ENCODE measurements at regions not wholly inside any gene's neighbourhood (a gene's known extent, or its start where the extent isn't known, plus 50 kb on each side); places are given as distances from the start of the nearest gene placed in this dataset.

GRCh38 chr9:118782790-118783463 lies 586.3 kb downstream of the BRINP1 start:
- Histone ChIP-seq H3K4me3 (ENCODE audit: low read length in 3 of 3) (no peak overlapping the region), H3K36me3 (ENCODE audit: control insufficient read depth in 3 of 3, insufficient read depth in 3 of 3, low read length in 3 of 3) (no peaks in the 10 kb centered on the region), H3K27ac (ENCODE audit: low read depth, low read length) (no peak overlapping the region), H3K9ac (ENCODE audit: low read depth in 1 of 3, low read length in 3 of 3) (no peak overlapping the region), H3K27me3 (ENCODE audit: control insufficient read depth in 3 of 3, insufficient read depth in 3 of 3, low read length in 3 of 3) (no peaks in the 10 kb centered on the region), H3K4me1 (ENCODE audit: control insufficient read depth in 3 of 3, insufficient read depth in 3 of 3, low read length in 3 of 3) (peaks cover 0 to 4% (median 0%) of the 10 kb centered on the region in 3 donors), H3K9me3 (ENCODE audit: control insufficient read depth in 3 of 3, low read length in 3 of 3) (no peaks in the 10 kb centered on the region)

- Histone ChIP-seq H3K4me1 (ENCODE audit: control insufficient read depth in 3 of 3, insufficient read depth in 3 of 3, low read length in 3 of 3) (peaks cover 0 to 4% (median 0%) of the 10 kb centered on the region in 3 donors), H3K36me3 (ENCODE audit: control insufficient read depth in 3 of 3, insufficient read depth in 3 of 3, low read length in 3 of 3) (no peaks in the 10 kb centered on the region), H3K4me3 (ENCODE audit: low read length in 3 of 3) (no peak overlapping the region), H3K27me3 (ENCODE audit: control insufficient read depth in 3 of 3, insufficient read depth in 3 of 3, low read length in 3 of 3) (no peaks in the 10 kb centered on the region), H3K9ac (ENCODE audit: low read depth in 1 of 3, low read length in 3 of 3) (no peak overlapping the region), H3K27ac (ENCODE audit: low read depth, low read length) (no peak overlapping the region), H3K9me3 (ENCODE audit: control insufficient read depth in 3 of 3, low read length in 3 of 3) (no peaks in the 10 kb centered on the region)
These were observed 585.2 kb downstream of the BRINP1 start for GRCh38 chr9:118784033-118784432.

GRCh38 chr9:118785456-118785855 lies 583.8 kb downstream of the BRINP1 start:
- peaks cover 0 to 4% (median 0%) of the 10 kb centered on the region in 3 donors for H3K4me1 ChIP-seq (ENCODE audit: control insufficient read depth in 3 of 3, insufficient read depth in 3 of 3, low read length in 3 of 3)

GRCh38 chr9:118786877-118787276 lies 582.4 kb downstream of the BRINP1 start:
- Histone ChIP-seq H3K27me3 (ENCODE audit: control insufficient read depth in 3 of 3, insufficient read depth in 3 of 3, low read length in 3 of 3) (no peaks in the 10 kb centered on the region), H3K4me3 (ENCODE audit: low read length in 3 of 3) (no peak overlapping the region), H3K9ac (ENCODE audit: low read depth in 1 of 3, low read length in 3 of 3) (no peak overlapping the region), H3K9me3 (ENCODE audit: control insufficient read depth in 3 of 3, low read length in 3 of 3) (no peaks in the 10 kb centered on the region), H3K4me1 (ENCODE audit: control insufficient read depth in 3 of 3, insufficient read depth in 3 of 3, low read length in 3 of 3) (peaks cover 0 to 4% (median 0%) of the 10 kb centered on the region in 3 donors), H3K36me3 (ENCODE audit: control insufficient read depth in 3 of 3, insufficient read depth in 3 of 3, low read length in 3 of 3) (no peaks in the 10 kb centered on the region), H3K27ac (ENCODE audit: low read depth, low read length) (no peak overlapping the region)

More at GRCh38 chr9:118785456-118785855, 583.8 kb downstream of the BRINP1 start:
- H3K4me3 ChIP-seq (ENCODE audit: low read length in 3 of 3), result no peak overlapping the region
- no peaks in the 10 kb centered on the region for H3K36me3 ChIP-seq (ENCODE audit: control insufficient read depth in 3 of 3, insufficient read depth in 3 of 3, low read length in 3 of 3)
- H3K27me3 ChIP-seq (ENCODE audit: control insufficient read depth in 3 of 3, insufficient read depth in 3 of 3, low read length in 3 of 3), result no peaks in the 10 kb centered on the region
- H3K27ac ChIP-seq (ENCODE audit: low read depth, low read length), result no peak overlapping the region
- H3K9me3 ChIP-seq (ENCODE audit: control insufficient read depth in 3 of 3, low read length in 3 of 3), result no peaks in the 10 kb centered on the region
- H3K9ac ChIP-seq (ENCODE audit: low read depth in 1 of 3, low read length in 3 of 3), result no peak overlapping the region

- Histone ChIP-seq H3K36me3 (ENCODE audit: control insufficient read depth in 3 of 3, insufficient read depth in 3 of 3, low read length in 3 of 3) (no peaks in the 10 kb centered on the region), H3K9me3 (ENCODE audit: control insufficient read depth in 3 of 3, low read length in 3 of 3) (no peaks in the 10 kb centered on the region), H3K27me3 (ENCODE audit: control insufficient read depth in 3 of 3, insufficient read depth in 3 of 3, low read length in 3 of 3) (no peaks in the 10 kb centered on the region), H3K4me1 (ENCODE audit: control insufficient read depth in 3 of 3, insufficient read depth in 3 of 3, low read length in 3 of 3) (no peaks in the 10 kb centered on the region), H3K9ac (ENCODE audit: low read depth in 1 of 3, low read length in 3 of 3) (no peak overlapping the region), H3K27ac (ENCODE audit: low read depth, low read length) (no peak overlapping the region), H3K4me3 (ENCODE audit: low read length in 3 of 3) (no peak overlapping the region)
These were observed 560.0 kb downstream of the BRINP1 start for GRCh38 chr9:118809160-118809625.

- H3K9ac ChIP-seq (ENCODE audit: low read depth in 1 of 3, low read length in 3 of 3), result no peak overlapping the region
- H3K36me3 ChIP-seq (ENCODE audit: control insufficient read depth in 3 of 3, insufficient read depth in 3 of 3, low read length in 3 of 3), result no peaks in the 10 kb centered on the region
- no peaks in the 10 kb centered on the region for H3K27me3 ChIP-seq (ENCODE audit: control insufficient read depth in 3 of 3, insufficient read depth in 3 of 3, low read length in 3 of 3)
- H3K27ac ChIP-seq (ENCODE audit: low read depth, low read length), result no peak overlapping the region
- H3K4me3 ChIP-seq (ENCODE audit: low read length in 3 of 3), result no peak overlapping the region
- no peaks in the 10 kb centered on the region for H3K4me1 ChIP-seq (ENCODE audit: control insufficient read depth in 3 of 3, insufficient read depth in 3 of 3, low read length in 3 of 3)
- peaks cover 0 to 5% (median 0%) of the 10 kb centered on the region in 3 donors for H3K9me3 ChIP-seq (ENCODE audit: control insufficient read depth in 3 of 3, low read length in 3 of 3)
These were observed 539.9 kb downstream of the BRINP1 start for GRCh38 chr9:118829334-118829733.

- Histone ChIP-seq H3K27me3 (ENCODE audit: control insufficient read depth in 3 of 3, insufficient read depth in 3 of 3, low read length in 3 of 3) (no peaks in the 10 kb centered on the region), H3K9ac (ENCODE audit: low read depth in 1 of 3, low read length in 3 of 3) (no peak overlapping the region), H3K4me1 (ENCODE audit: control insufficient read depth in 3 of 3, insufficient read depth in 3 of 3, low read length in 3 of 3) (no peaks in the 10 kb centered on the region), H3K4me3 (ENCODE audit: low read length in 3 of 3) (no peak overlapping the region), H3K27ac (ENCODE audit: low read depth, low read length) (no peak overlapping the region), H3K9me3 (ENCODE audit: control insufficient read depth in 3 of 3, low read length in 3 of 3) (peaks cover 0 to 5% (median 0%) of the 10 kb centered on the region in 3 donors), H3K36me3 (ENCODE audit: control insufficient read depth in 3 of 3, insufficient read depth in 3 of 3, low read length in 3 of 3) (no peaks in the 10 kb centered on the region)
These were observed 536.9 kb downstream of the BRINP1 start for GRCh38 chr9:118832371-118832770.

GRCh38 chr9:118836891-118837290 lies 532.3 kb downstream of the BRINP1 start:
- no peaks in the 10 kb centered on the region for H3K36me3 ChIP-seq (ENCODE audit: control insufficient read depth in 3 of 3, insufficient read depth in 3 of 3, low read length in 3 of 3)
- H3K9me3 ChIP-seq (ENCODE audit: control insufficient read depth in 3 of 3, low read length in 3 of 3), result no peaks in the 10 kb centered on the region
- H3K27me3 ChIP-seq (ENCODE audit: control insufficient read depth in 3 of 3, insufficient read depth in 3 of 3, low read length in 3 of 3), result no peaks in the 10 kb centered on the region
- H3K27ac ChIP-seq (ENCODE audit: low read depth, low read length), result no peak overlapping the region
- H3K9ac ChIP-seq (ENCODE audit: low read depth in 1 of 3, low read length in 3 of 3), result no peak overlapping the region
- H3K4me3 ChIP-seq (ENCODE audit: low read length in 3 of 3), result no peak overlapping the region
- H3K4me1 ChIP-seq (ENCODE audit: control insufficient read depth in 3 of 3, insufficient read depth in 3 of 3, low read length in 3 of 3), result no peaks in the 10 kb centered on the region

- H3K27ac ChIP-seq (ENCODE audit: low read depth, low read length), result no peak overlapping the region
- no peak overlapping the region for H3K9ac ChIP-seq (ENCODE audit: low read depth in 1 of 3, low read length in 3 of 3)
- no peaks in the 10 kb centered on the region for H3K36me3 ChIP-seq (ENCODE audit: control insufficient read depth in 3 of 3, insufficient read depth in 3 of 3, low read length in 3 of 3)
- no peaks in the 10 kb centered on the region for H3K27me3 ChIP-seq (ENCODE audit: control insufficient read depth in 3 of 3, insufficient read depth in 3 of 3, low read length in 3 of 3)
- H3K4me3 ChIP-seq (ENCODE audit: low read length in 3 of 3), result no peak overlapping the region
- no peaks in the 10 kb centered on the region for H3K4me1 ChIP-seq (ENCODE audit: control insufficient read depth in 3 of 3, insufficient read depth in 3 of 3, low read length in 3 of 3)
- H3K9me3 ChIP-seq (ENCODE audit: control insufficient read depth in 3 of 3, low read length in 3 of 3), result no peaks in the 10 kb centered on the region
These were observed 497.7 kb downstream of the BRINP1 start for GRCh38 chr9:118871531-118871930.

- H3K27ac ChIP-seq (ENCODE audit: low read depth, low read length), result no peak overlapping the region
- no peak overlapping the region for H3K4me3 ChIP-seq (ENCODE audit: low read length in 3 of 3)
- H3K9ac ChIP-seq (ENCODE audit: low read depth in 1 of 3, low read length in 3 of 3), result no peak overlapping the region
- H3K27me3 ChIP-seq (ENCODE audit: control insufficient read depth in 3 of 3, insufficient read depth in 3 of 3, low read length in 3 of 3), result no peaks in the 10 kb centered on the region
- H3K36me3 ChIP-seq (ENCODE audit: control insufficient read depth in 3 of 3, insufficient read depth in 3 of 3, low read length in 3 of 3), result no peaks in the 10 kb centered on the region
- no peaks in the 10 kb centered on the region for H3K9me3 ChIP-seq (ENCODE audit: control insufficient read depth in 3 of 3, low read length in 3 of 3)
- no peaks in the 10 kb centered on the region for H3K4me1 ChIP-seq (ENCODE audit: control insufficient read depth in 3 of 3, insufficient read depth in 3 of 3, low read length in 3 of 3)
These were observed 486.6 kb downstream of the BRINP1 start for GRCh38 chr9:118882684-118883083.
